ENCODE measurements at regions not wholly inside any gene's neighbourhood (a gene's known extent, or its start where the extent isn't known, plus 50 kb on each side); places are given as distances from the start of the nearest gene placed in this dataset.

GRCh38 chr9:107952773-107953172 is 463.2 kb upstream of the KLF4 start:
- Histone ChIP-seq H3K4me1 (ENCODE audit: control insufficient read depth in 1 of 2, insufficient read depth in 2 of 2, low read length in 2 of 2) (no peaks in the 10 kb centered on the region), H3K27me3 (ENCODE audit: insufficient read depth, low read length) (no peaks in the 10 kb centered on the region)

More at GRCh38 chr9:107952773-107953172, 463.2 kb upstream of the KLF4 start:
- RAD21 ChIA-PET (ENCODE audit: low non-redundant PET in 1 of 2, low total read pairs in 2 of 2, uncharacterized antibody in 2 of 2, unreplicated experiment in 2 of 2), result no interaction called here
- Histone ChIP-seq H3K4me2 (ENCODE audit: low read length) (no peak overlapping the region), H3K4me3 (replicated peaks in 1 of 2; ENCODE audit: low read depth in 1 of 2, low read length in 2 of 2) (no peak overlapping the region), H3K9me3 (ENCODE audit: control insufficient read depth in 1 of 2, insufficient read depth in 1 of 2, low read depth in 1 of 2, low read length in 2 of 2) (no peaks in the 10 kb centered on the region), H3K36me3 (ENCODE audit: control insufficient read depth in 1 of 2, insufficient read depth in 2 of 2, low read length in 2 of 2) (no peaks in the 10 kb centered on the region), H3K27ac (ENCODE audit: low read depth, low read length) (no peak overlapping the region), H3K79me2 (ENCODE audit: insufficient read depth, low read length) (no peaks in the 10 kb centered on the region), H4K20me1 (ENCODE audit: insufficient read depth) (no peaks in the 10 kb centered on the region), H3K9ac (ENCODE audit: low read length) (no peak overlapping the region), H2AFZ (ENCODE audit: low read depth, low read length, poor library complexity, severe bottlenecking) (no peak overlapping the region), H3K9me2 (ENCODE audit: insufficient read depth) (no peaks in the 10 kb centered on the region)
- CTCF ChIA-PET, result no interaction called here
- no TSS peak for BruUV-seq (replicated peaks)
- no peak for TF ChIP-seq EGR1 (IDR thresholded peaks at IDR 0.05; ENCODE audit: low read depth)
- TF ChIP-seq YY1 (IDR thresholded peaks at IDR 0.05; ENCODE audit: extremely low read depth, insufficient replicate concordance, low read depth, low read length), result no peak
- TF ChIP-seq FOSL1 (IDR thresholded peaks at IDR 0.05; ENCODE audit: low read depth), result no peak
- no peak for TF ChIP-seq POLR2A (IDR thresholded peaks at IDR 0.05; ENCODE audit: borderline replicate concordance, extremely low read depth, insufficient read depth, insufficient read length)
- TF ChIP-seq MAX (IDR thresholded peaks at IDR 0.05), result no peak
- TF ChIP-seq RAD21 (IDR thresholded peaks at IDR 0.05; ENCODE audit: low read depth), result no peak
- TF ChIP-seq CTCF (IDR thresholded peaks at IDR 0.05 in 2 of 3, conservative IDR thresholded peaks at IDR 0.05 in 1 of 3; ENCODE audit: borderline replicate concordance in 1 of 3, insufficient read depth in 1 of 3, low read depth in 2 of 3, low read length in 2 of 3), result no peak
- TF ChIP-seq SIN3A (IDR thresholded peaks at IDR 0.05; ENCODE audit: low read depth), result no peak
- TF ChIP-seq SP1 (IDR thresholded peaks at IDR 0.05; ENCODE audit: low read depth), result no peak
- TF ChIP-seq JUND (IDR thresholded peaks at IDR 0.05), result no peak
- TF ChIP-seq, protein P1, sequence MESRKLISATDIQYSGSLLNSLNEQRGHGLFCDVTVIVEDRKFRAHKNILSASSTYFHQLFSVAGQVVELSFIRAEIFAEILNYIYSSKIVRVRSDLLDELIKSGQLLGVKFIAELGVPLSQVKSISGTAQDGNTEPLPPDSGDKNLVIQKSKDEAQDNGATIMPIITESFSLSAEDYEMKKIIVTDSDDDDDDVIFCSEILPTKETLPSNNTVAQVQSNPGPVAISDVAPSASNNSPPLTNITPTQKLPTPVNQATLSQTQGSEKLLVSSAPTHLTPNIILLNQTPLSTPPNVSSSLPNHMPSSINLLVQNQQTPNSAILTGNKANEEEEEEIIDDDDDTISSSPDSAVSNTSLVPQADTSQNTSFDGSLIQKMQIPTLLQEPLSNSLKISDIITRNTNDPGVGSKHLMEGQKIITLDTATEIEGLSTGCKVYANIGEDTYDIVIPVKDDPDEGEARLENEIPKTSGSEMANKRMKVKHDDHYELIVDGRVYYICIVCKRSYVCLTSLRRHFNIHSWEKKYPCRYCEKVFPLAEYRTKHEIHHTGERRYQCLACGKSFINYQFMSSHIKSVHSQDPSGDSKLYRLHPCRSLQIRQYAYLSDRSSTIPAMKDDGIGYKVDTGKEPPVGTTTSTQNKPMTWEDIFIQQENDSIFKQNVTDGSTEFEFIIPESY (IDR thresholded peaks at IDR 0.05; ENCODE audit: extremely low read depth, insufficient replicate concordance, low read length), result no peak
- no peak for TF ChIP-seq CBX3 (IDR thresholded peaks at IDR 0.05; ENCODE audit: low read depth)
- TF ChIP-seq SRF (IDR thresholded peaks at IDR 0.05; ENCODE audit: low read depth), result no peak
- TF ChIP-seq CEBPB (IDR thresholded peaks at IDR 0.05; ENCODE audit: low read depth), result no peak
- no peak for TF ChIP-seq POLR2AphosphoS5 (IDR thresholded peaks at IDR 0.05; ENCODE audit: low read depth, low read length)
- no peak for TF ChIP-seq REST (IDR thresholded peaks at IDR 0.05; ENCODE audit: low read depth)
- TF ChIP-seq ZFX (IDR thresholded peaks at IDR 0.05), result no peak
- TF ChIP-seq EZH2 (IDR thresholded peaks at IDR 0.05), result no peak
- TF ChIP-seq TCF7L2 (IDR thresholded peaks at IDR 0.05; ENCODE audit: borderline replicate concordance, extremely low read depth, insufficient read depth, insufficient read length), result no peak
- TF ChIP-seq ATF3 (IDR thresholded peaks at IDR 0.05), result no peak
- POLR2A ChIA-PET, result no interaction called here
- DNase-seq (ENCODE audit: low read depth, low spot score) (no peak), ATAC-seq (no peak)
- intact Hi-C loops (cut with micrococcal nuclease), result no loop called here

All from HCT116 (cell line).